Colonic mucosa (tissue), 4 donors: ENCODE measurements at regions not wholly inside any gene's neighbourhood (a gene's known extent, or its start where the extent isn't known, plus 50 kb on each side); places are given as distances from the start of the nearest gene placed in this dataset.

Experiments used
- DNase-seq: peaks from one replicate; pipeline ENCODE4 v3.0.0-alpha.2; 2020
- H3K27ac ChIP-seq: fragments of 200-600 bp; one replicate; pipeline ENCODE4 v1.8.0; 2021
- H3K27me3 ChIP-seq: fragments of 200-600 bp; one replicate; pipeline ENCODE4 v1.8.0; 2021
- H3K36me3 ChIP-seq: fragments of 200-600 bp; one replicate; pipeline ENCODE4 v1.8.0; 2021
- H3K4me1 ChIP-seq: fragments of 200-600 bp; one replicate; pipeline ENCODE4 v1.8.0; 2021; ENCODE audit warnings: mild to moderate bottlenecking
- H3K4me3 ChIP-seq: fragments of 200-600 bp; one replicate; pipeline ENCODE4 v1.8.0; 2021
- H3K9ac ChIP-seq, 2 donors: one replicate each; pipeline ENCODE4 v1.7.0; 2013; ENCODE audit warnings: control low read depth in 2 of 2, low read depth in 2 of 2, low read length in 2 of 2
- H3K9me3 ChIP-seq: fragments of 200-600 bp; one replicate; pipeline ENCODE4 v1.8.0; 2021
- CTCF ChIP-seq: fragments of 200-600 bp; IDR thresholded peaks from one replicate; pipeline ENCODE4 v1.8.0; 2022; ENCODE audit warnings: antibody characterized with exemption, mild to moderate bottlenecking
- intact Hi-C: fragments of 100-400 bp; cut with DNase I; formaldehyde crosslinking; loops from one replicate; pipeline ENCODE4 v1.14.1; 2022
- donor health status: healthy.
- donor health status: DM: no; HTN: no; CAD: no.
- donor health status: DM: no; HTN: no; CAD: no.

- H3K9ac ChIP-seq, result no peak overlapping the region
- H3K4me3 ChIP-seq, result no peak overlapping the region
- H3K36me3 ChIP-seq, result no peaks in the 10 kb centered on the region
- no peak overlapping the region for H3K27ac ChIP-seq
- no peak for TF ChIP-seq CTCF
- DNase-seq, result no peak
- H3K27me3 ChIP-seq, result no peaks in the 10 kb centered on the region
- intact Hi-C loops, result no loop called here
- no peaks in the 10 kb centered on the region for H3K9me3 ChIP-seq
- H3K4me1 ChIP-seq, result no peaks in the 10 kb centered on the region
Observed at GRCh38 chr2:142316049-142316448, 185.2 kb upstream of the LRP1B start.

- no peaks in the 10 kb centered on the region for H3K27me3 ChIP-seq
- H3K9ac ChIP-seq, result no peak overlapping the region
- TF ChIP-seq CTCF, result no peak
- DNase-seq, result no peak
- H3K4me3 ChIP-seq, result no peak overlapping the region
- intact Hi-C loops, result no loop called here
- no peaks in the 10 kb centered on the region for H3K9me3 ChIP-seq
- no peaks in the 10 kb centered on the region for H3K36me3 ChIP-seq
- no peak overlapping the region for H3K27ac ChIP-seq
- no peaks in the 10 kb centered on the region for H3K4me1 ChIP-seq
Observed at GRCh38 chr2:142315346-142315745, 184.5 kb upstream of the LRP1B start.

GRCh38 chr2:142314164-142314563, 183.3 kb upstream of the LRP1B start:
- no peak for TF ChIP-seq CTCF
- Histone ChIP-seq H3K36me3 (no peaks in the 10 kb centered on the region), H3K9ac (no peak overlapping the region), H3K4me1 (no peaks in the 10 kb centered on the region), H3K27me3 (no peaks in the 10 kb centered on the region), H3K27ac (no peak overlapping the region), H3K9me3 (no peaks in the 10 kb centered on the region), H3K4me3 (no peak overlapping the region)
- intact Hi-C loops, result no loop called here
- no peak for DNase-seq

GRCh38 chr2:142310530-142310929, 179.7 kb upstream of the LRP1B start:
- H3K9me3 ChIP-seq, result no peaks in the 10 kb centered on the region
- H3K27ac ChIP-seq, result no peak overlapping the region
- no peak overlapping the region for H3K9ac ChIP-seq
- no peak for DNase-seq
- no peaks in the 10 kb centered on the region for H3K36me3 ChIP-seq
- no peak for TF ChIP-seq CTCF
- no peaks in the 10 kb centered on the region for H3K27me3 ChIP-seq
- H3K4me1 ChIP-seq, result no peaks in the 10 kb centered on the region
- no peak overlapping the region for H3K4me3 ChIP-seq
- intact Hi-C loops, result no loop called here

- Histone ChIP-seq H3K36me3 (no peaks in the 10 kb centered on the region), H3K4me1 (no peaks in the 10 kb centered on the region), H3K27me3 (no peaks in the 10 kb centered on the region), H3K9me3 (no peaks in the 10 kb centered on the region), H3K27ac (no peak overlapping the region), H3K9ac (no peak overlapping the region), H3K4me3 (no peak overlapping the region)
- no peak for TF ChIP-seq CTCF
- DNase-seq, result no peak
- intact Hi-C loops, result no loop called here
Observed at GRCh38 chr2:142308744-142309143, 177.9 kb upstream of the LRP1B start.

GRCh38 chr2:142307616-142308115, 176.8 kb upstream of the LRP1B start:
- Histone ChIP-seq H3K4me3 (no peak overlapping the region), H3K27me3 (no peaks in the 10 kb centered on the region), H3K9ac (no peak overlapping the region), H3K9me3 (no peaks in the 10 kb centered on the region), H3K4me1 (no peaks in the 10 kb centered on the region), H3K36me3 (no peaks in the 10 kb centered on the region), H3K27ac (no peak overlapping the region)
- intact Hi-C loops, result no loop called here
- TF ChIP-seq CTCF, result no peak
- DNase-seq, result no peak
